Panc1 (cell line): ENCODE measurements at regions not wholly inside any gene's neighbourhood (a gene's known extent, or its start where the extent isn't known, plus 50 kb on each side); places are given as distances from the start of the nearest gene placed in this dataset.
A peak's percentile ranks its signal among the peaks of the same experiment; 100 is the strongest.

Source experiments
- ATAC-seq: fragments of 200-7000 bp; cut with Tn5 transposase; 2 replicates; pipeline ENCODE4 v1.9.1; 2020; ENCODE audit warnings: mild to moderate bottlenecking, moderate library complexity
- BruUV-seq: library from RNA; stranded (reverse); fragments of 400-500 nt; replicated peaks from 2 replicates; lab custom pipeline; 2021; lab: Mats Ljungman, UMichigan
- CTCF ChIA-PET: fragments of 300-600 bp; sonication (Branson Sonifier 250); formaldehyde crosslinking; loops from one replicate; lab custom pipeline; 2022; ENCODE audit warnings: antibody characterized with exemption; lab: Charles Lee
- POLR2A ChIA-PET: fragments of 300-600 bp; sonication (Branson Sonifier 250); formaldehyde crosslinking; loops from one replicate; lab custom pipeline; 2022; ENCODE audit warnings: antibody characterized with exemption; lab: Charles Lee
- DNase-seq: peaks from one replicate; pipeline ENCODE4 v3.0.0-alpha.2; 2010; ENCODE audit warnings: low read depth, low spot score
- H3K27ac ChIP-seq: 2 replicates; pipeline ENCODE4 v1.5.1; 2011; ENCODE audit warnings: mild to moderate bottlenecking, low read length, inconsistent platforms
- H3K27me3 ChIP-seq: fragments of 200-500 bp; sonication (Bioruptor generic); 2 replicates; pipeline ENCODE4 v1.6.0; 2014; ENCODE audit warnings: low read length, inconsistent platforms; ENCODE audit not compliant: control insufficient read depth, insufficient read depth
- H3K36me3 ChIP-seq: fragments of 200-500 bp; sonication (Bioruptor generic); 2 replicates; pipeline ENCODE4 v1.5.1; 2014; ENCODE audit warnings: inconsistent platforms, mild to moderate bottlenecking, low read length, moderate library complexity; ENCODE audit not compliant: control insufficient read depth, insufficient read depth
- H3K4me1 ChIP-seq: 2 replicates; pipeline ENCODE4 v1.5.1; 2011; ENCODE audit warnings: inconsistent platforms, mild to moderate bottlenecking, low read length, moderate library complexity; ENCODE audit not compliant: control insufficient read depth, insufficient read depth
- H3K4me3 ChIP-seq, 2 experiments: 2 replicates each; pipeline ENCODE4 v1.5.1; 2011 to 2012; ENCODE audit warnings: low read depth in 2 of 2, low read length in 2 of 2, mild to moderate bottlenecking in 2 of 2, inconsistent platforms in 1 of 2, moderate library complexity in 1 of 2
- H3K9me3 ChIP-seq: fragments of 200-500 bp; sonication (Bioruptor generic); 2 replicates; pipeline ENCODE4 v1.5.1; 2014; ENCODE audit warnings: low read depth, mild to moderate bottlenecking, inconsistent platforms, low read length, moderate library complexity; ENCODE audit not compliant: control insufficient read depth, insufficient read depth
- CTCF ChIP-seq: fragments of 450-650 bp; IDR thresholded peaks from 2 replicates; pipeline ENCODE4 v1.5.1; 2017; ENCODE audit warnings: mild to moderate bottlenecking
- POLR2AphosphoS5 ChIP-seq: IDR thresholded peaks from 2 replicates; pipeline ENCODE4 v1.6.1; 2012; ENCODE audit warnings: mild to moderate bottlenecking, low read depth, low read length, moderate library complexity
- REST ChIP-seq, 2 experiments: IDR thresholded peaks; 2 replicates each; pipeline ENCODE4 v1.6.1; 2011 to 2012; ENCODE audit warnings: low read depth in 2 of 2, control low read depth in 1 of 2, low read length in 1 of 2, mild to moderate bottlenecking in 1 of 2, moderate library complexity in 1 of 2; ENCODE audit not compliant: insufficient read depth in 1 of 2
- SIN3A ChIP-seq: IDR thresholded peaks from 2 replicates; pipeline ENCODE4 v1.6.1; 2012; ENCODE audit warnings: low read depth, mild to moderate bottlenecking, low read length, moderate library complexity, borderline replicate concordance; ENCODE audit not compliant: insufficient read depth
- TCF7L2 ChIP-seq: IDR thresholded peaks from 2 replicates; pipeline ENCODE4 v1.6.1; 2011; ENCODE audit warnings: mild to moderate bottlenecking, low read depth, low read length, inconsistent platforms
- in situ Hi-C: cut with HindIII; loops from 2 replicates; pipeline ENCODE4 v1.10.0; 2016; ENCODE audit warnings: low sequenced_read_pairs, low pct_unique_long_range_greater_than_20kb
- intact Hi-C: fragments of 100-400 bp; cut with micrococcal nuclease; formaldehyde crosslinking; loops from one replicate; pipeline ENCODE4 v1.10.0; 2022; ENCODE audit not compliant: unreplicated experiment

DNA sequence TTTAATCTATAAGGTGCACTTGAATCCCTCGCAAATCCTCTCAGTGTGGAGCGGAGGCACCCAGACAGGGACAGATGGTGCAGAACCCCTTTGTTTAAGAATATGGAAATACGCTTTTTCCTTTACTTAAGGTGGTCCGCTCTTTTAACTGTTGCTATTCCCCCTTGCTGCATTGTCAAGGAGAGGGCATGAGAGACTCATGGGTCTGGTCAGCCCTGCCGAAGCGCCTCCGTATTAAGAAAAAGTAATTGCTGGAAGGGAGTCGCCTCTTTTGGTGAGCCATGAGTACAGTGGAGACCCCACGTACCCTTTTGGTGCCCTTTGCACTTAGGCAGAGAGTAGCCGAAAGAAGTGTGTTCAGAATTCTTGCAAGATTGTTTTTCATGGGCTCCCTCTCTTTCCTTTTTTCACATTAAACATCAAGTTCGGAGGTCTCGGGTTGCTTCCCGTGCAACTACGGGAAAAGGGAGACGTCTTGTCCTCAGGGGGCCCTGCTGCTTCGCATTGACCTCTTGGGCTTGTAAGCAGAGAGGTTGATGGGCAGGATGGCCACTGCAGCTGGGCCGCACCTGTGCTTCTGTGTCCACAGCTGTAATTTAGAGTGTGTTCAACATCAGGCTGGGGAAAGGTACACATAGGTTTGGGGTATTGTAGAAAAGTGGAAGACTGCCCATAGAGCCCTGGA, 109.6 kb downstream of the SPRY1 start:
- Histone ChIP-seq H3K4me1 (peaks cover 38% of the 10 kb centered on the region), H3K36me3 (no peaks in the 10 kb centered on the region), H3K27ac (peak overlapping the region; percentile 96), H3K9me3 (no peaks in the 10 kb centered on the region), H3K4me3 (peak overlapping the region; percentile 37 to 54), H3K27me3 (no peaks in the 10 kb centered on the region)
- ChIA-PET POLR2A (interaction anchor here (0.6 kb wide), 1 partner anchor 52 kb away, joined by 5 read pairs; no protein-coding TSS in a partner anchor), CTCF (no interaction called here)
- no peak for TF ChIP-seq REST (IDR thresholded peaks at IDR 0.05; ENCODE audit: insufficient read depth in 1 of 2, low read depth in 2 of 2, low read length in 1 of 2)
- no peak for TF ChIP-seq TCF7L2
- TF ChIP-seq POLR2AphosphoS5 = no peak
- TF ChIP-seq CTCF = no peak
- TF ChIP-seq SIN3A = no peak
- DNase-seq (no peak), ATAC-seq (no peak)
- no TSS peak for BruUV-seq
- intact Hi-C loops = loop anchor here (5.0 kb wide), 1 partner anchor 109 kb away; the partner anchor contains the start of gene SPRY1
- in situ Hi-C loops = no loop called here

DNA sequence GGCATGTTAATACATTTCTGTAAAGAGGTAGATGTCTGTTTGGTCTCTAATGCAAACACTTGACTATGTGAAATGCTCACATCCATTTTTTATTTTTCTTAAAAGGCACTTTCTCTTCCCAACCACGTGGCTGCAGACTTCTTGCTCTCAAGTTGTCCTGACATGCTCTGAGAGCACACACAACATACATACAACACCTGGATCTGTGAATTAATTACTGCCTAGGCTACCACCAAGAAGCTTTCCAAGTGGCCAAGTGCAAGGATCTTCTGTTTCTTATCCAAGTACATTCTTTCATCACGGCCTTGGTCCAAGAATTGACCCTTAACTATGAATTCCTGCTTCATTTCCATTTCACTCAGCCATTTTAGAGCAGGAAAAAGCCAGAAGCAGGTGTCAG, 110.8 kb downstream of the SPRY1 start:
- ChIA-PET POLR2A (interaction anchor here (0.9 kb wide), 1 partner anchor 110 kb away, joined by 4 read pairs; no protein-coding TSS in a partner anchor), CTCF (no interaction called here)
- no peaks in the 10 kb centered on the region for H3K9me3 ChIP-seq
- ATAC-seq (no peak), DNase-seq (no peak)
- no TSS peak for BruUV-seq
- H3K27ac ChIP-seq = peak overlapping the region; percentile 96
- TF ChIP-seq CTCF = no peak
- no peak for TF ChIP-seq SIN3A
- TF ChIP-seq POLR2AphosphoS5 = no peak
- no peak for TF ChIP-seq REST (IDR thresholded peaks at IDR 0.05; ENCODE audit: insufficient read depth in 1 of 2, low read depth in 2 of 2, low read length in 1 of 2)
- no peak for TF ChIP-seq TCF7L2
- intact Hi-C loops (loop anchor here (5.0 kb wide), 1 partner anchor 110 kb away; the partner anchor contains the start of gene SPRY1), in situ Hi-C loops (no loop called here)
- no peaks in the 10 kb centered on the region for H3K27me3 ChIP-seq
- peaks cover 38% of the 10 kb centered on the region for H3K4me1 ChIP-seq
- no peak overlapping the region for H3K4me3 ChIP-seq
- H3K36me3 ChIP-seq = no peaks in the 10 kb centered on the region
